GM21576 (cell line): ENCODE measurements at regions not wholly inside any gene's neighbourhood (a gene's known extent, or its start where the extent isn't known, plus 50 kb on each side); places are given as distances from the start of the nearest gene placed in this dataset.
"Not testable (repeated sequence)": the region's sequence is repeated elsewhere in the genome, so short reads cannot be mapped to it uniquely, and the experiment has no call there.

Source experiments
- ATAC-seq: cut with Tn5 transposase; IDR thresholded peaks from one replicate; pipeline ENCODE4 v1.9.1; 2021; ENCODE audit warnings: mild to moderate bottlenecking, moderate library complexity; ENCODE audit not compliant: unreplicated experiment

DNA sequence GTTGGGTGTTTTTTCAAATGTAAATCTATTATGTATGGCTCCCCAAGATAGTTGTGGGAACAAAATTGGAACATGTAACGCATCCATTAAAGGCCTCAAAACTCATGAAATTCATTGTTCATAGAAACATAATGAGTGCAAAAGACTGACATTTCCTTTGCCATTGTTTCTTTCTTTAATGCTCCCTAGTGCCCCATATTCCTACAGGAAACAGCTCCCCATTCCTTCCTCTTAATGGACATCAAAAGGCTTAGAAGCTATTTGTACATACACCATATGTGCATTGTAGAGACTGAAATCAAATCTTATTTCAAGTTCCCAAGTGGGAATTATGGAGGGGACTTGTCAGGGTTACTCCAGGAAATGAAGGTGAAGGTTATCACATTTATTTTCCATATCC, 139.1 kb downstream of the AHR start:
- no peak for ATAC-seq

DNA sequence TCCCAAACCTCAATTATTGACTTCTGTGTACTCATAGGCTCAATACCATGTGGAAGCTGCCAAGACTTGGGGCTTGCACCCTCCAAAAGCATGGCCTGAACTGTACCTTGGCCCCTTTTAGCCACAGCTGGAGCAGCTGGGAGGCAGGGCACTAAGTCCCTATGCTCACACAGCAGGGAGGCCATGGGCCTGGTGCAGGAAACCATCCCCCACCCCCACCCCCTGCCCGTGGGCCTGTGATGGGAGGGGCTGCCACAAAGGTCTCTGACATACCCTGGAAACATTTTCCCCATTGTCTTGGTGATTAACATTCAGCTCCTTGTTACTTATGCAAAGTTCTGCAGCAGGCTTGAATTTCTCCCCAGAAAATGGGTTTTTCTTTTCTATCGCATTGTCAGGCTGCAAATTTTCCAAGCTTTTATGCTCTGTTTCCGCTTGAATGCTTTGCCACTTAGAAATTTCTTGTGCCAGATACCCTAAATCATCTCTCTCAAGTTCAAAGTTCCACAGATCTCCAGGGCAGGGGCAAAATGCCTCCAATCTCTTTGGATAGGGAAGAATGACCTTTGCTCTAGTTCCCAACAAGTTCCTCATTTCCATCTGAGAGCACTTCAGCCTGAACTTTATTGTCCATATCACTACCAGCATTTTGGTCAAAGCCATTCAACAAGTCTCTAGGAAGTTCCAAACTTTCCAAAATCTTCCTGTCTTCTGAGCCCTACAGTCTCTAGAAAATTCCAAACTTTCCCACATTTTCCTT, 141.8 kb downstream of the AHR start:
- not testable (repeated sequence) for ATAC-seq

GRCh38 chr7:17440831-17441230, 142.4 kb downstream of the AHR start:
- no peak for ATAC-seq

DNA sequence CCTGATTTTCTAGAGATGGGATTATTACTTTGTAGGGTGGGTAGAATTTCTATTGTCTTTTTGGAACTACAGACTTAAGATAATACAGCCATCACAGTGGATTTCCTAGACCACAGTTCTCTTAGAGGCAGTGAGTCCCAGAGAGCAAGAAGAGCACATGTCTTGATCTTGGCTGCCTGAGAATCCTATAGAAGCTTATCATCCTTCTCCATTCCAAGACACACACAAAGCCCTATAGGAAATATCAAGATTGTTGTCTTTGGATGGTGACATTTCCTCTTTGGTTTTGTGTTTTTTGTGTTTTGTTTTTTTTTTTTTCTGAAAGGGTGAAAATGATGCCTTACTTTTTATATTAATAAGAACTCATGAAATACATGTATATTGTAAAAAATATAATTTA, 143.1 kb downstream of the AHR start:
- ATAC-seq: no peak

DNA sequence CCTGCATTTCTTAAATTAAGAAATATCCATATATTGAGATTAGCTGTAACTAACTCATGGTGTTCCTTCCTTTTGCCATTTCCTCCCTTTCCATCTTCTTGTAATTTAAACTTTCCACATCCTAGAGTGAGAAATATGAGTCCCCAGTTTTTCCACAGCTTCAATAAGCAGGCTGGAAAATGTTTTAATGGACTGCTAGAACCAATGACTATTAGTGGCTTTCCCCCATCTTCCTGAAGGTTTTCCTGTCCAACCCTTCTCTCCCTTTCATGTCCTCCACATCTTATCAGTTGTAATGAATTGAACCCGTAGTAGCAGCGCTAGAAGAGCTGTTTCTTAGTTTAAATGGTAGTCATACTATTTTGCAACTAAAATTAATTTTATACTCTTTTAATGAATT, 145.7 kb downstream of the AHR start:
- no peak for ATAC-seq

- no peak for ATAC-seq
Measured at GRCh38 chr7:17444673-17445072, 146.2 kb downstream of the AHR start.

DNA sequence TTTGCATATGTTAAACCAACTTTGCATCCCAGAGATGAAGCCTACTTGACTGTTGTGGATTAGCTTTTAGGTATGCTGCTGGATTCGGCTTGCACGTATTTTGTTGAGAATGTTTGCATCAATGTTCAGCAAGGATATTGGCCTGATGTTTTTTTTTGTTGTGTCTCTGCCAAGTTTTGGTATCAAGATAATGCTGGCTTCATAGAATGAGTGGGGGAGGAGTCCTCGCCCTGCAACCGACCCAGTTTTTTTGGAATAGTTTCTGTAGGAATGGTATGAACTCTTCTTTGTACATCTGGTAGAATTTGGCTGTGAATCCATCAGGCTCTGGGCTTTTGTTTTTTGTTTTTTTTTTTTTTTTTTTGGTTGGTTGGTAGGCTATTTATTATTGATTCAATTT, 147.9 kb downstream of the AHR start:
- ATAC-seq: no peak

GRCh38 chr7:17447728-17448478, 149.5 kb downstream of the AHR start:
- ATAC-seq: no peak

- ATAC-seq: no peak
Measured at GRCh38 chr7:17448479-17449423, 150.3 kb downstream of the AHR start.

DNA sequence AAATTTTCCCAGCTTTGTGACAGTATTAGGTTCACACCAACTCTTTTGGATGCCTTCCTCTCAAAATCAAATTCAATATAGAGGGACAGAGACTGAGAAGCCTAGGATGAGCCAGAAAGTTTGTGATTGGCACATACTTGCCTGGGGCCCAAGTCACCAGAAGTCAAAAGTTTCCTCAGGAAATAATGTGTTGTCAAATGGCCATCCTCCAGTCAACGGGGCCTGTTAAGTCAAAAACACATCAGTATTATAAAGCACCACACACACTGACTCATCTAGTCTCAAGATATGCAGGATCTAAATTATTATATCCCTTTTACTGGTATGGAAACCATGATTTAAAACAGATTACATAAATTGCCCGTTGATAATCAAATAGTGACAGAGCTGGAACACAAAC, 158.1 kb downstream of the AHR start:
- ATAC-seq: no peak

DNA sequence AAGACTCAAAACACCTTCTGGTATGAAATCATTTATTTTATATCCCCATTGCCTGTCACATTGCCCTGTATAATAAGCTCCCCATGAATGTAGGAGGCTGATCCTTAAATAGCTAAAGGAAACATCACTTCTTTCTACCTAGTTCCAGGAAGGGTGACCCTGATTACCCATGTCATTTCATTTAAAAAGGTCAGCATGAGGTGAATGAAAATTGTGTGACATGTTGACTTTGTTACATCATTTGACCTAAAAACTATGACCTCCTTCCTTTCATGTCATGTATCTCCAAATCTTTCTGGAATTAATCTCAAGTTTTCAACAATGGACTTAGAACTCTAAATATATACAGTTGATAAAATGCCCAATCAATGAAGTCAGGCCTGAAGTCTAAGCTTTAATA, 161.5 kb downstream of the AHR start:
- ATAC-seq: no peak

GRCh38 chr7:17460665-17461064, 162.2 kb downstream of the AHR start:
- no peak for ATAC-seq

DNA sequence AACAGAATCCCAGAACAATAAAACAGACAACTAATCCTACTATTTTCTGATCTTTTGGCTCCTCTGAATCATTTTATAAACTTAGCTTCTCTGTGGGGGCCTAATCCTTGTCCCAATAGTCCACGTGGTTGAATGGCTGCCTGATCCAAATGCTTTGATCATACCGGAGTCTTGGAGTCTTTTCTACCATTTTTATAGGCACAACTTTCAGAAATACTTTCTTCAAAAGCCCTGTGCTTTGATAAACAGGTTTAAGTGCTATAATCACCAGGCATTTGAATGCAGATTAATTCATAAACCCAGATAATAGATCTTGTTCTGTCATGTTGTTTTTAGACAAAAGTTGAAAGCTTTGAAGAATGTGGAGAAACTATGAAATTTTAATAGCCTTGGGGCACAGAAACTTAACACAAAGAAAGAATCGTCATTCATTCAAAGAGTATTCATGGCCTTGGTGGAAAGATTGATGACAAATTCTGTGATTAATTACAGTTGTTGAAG, 163.7 kb downstream of the AHR start:
- no peak for ATAC-seq

- no peak for ATAC-seq
Measured at GRCh38 chr7:17463511-17464085, 165.1 kb downstream of the AHR start.

GRCh38 chr7:17466216-17466615, 167.8 kb downstream of the AHR start:
- no peak for ATAC-seq

GRCh38 chr7:17467386-17467945, 169.0 kb downstream of the AHR start:
- no peak for ATAC-seq

- ATAC-seq: no peak
Measured at GRCh38 chr7:17471325-17471724, 172.9 kb downstream of the AHR start.

DNA sequence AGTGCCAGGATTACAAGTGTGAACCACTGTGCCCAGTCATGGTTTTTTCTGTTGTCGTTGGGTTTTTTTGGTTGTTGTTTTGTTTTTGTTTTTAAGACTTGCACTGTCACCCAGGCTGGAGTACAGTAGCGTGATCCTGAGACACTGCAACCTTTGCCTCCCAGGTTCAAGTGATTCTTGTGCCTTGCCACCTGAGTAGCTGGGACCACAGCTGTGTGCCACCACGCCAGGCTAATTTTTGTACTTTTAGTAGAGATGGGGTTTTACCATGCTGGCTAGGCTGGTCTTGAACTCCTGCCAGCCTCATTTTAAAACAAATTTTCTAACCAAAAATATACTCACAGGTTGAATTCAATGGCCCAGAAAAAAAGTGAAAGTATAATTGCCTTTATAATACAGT, 174.1 kb downstream of the AHR start:
- no peak for ATAC-seq

DNA sequence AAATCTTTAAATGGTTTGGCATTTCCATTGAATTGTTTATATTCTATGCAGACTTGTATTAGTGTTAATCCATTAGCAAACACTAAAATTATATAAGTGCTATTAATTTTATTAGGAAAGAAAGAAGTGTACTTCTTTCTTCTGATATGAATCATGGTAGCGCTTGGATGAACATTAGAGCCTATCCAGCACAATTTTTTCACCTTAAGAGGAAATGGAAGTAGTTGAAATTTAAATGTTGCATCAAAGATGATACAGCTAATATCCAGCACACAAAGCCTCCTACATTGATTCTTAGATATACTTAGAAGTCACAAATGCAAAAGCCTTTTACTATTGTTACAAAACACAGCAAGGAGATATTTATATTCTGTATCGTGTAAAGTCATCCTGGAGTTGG, 174.5 kb downstream of the AHR start:
- ATAC-seq: no peak

- ATAC-seq: no peak
Measured at GRCh38 chr7:17474724-17475344, 176.4 kb downstream of the AHR start.
